K562 (cell line): ENCODE measurements at regions not wholly inside any gene's neighbourhood (a gene's known extent, or its start where the extent isn't known, plus 50 kb on each side); places are given as distances from the start of the nearest gene placed in this dataset.

Experiments
- ATAC-seq: fragments of 200-7000 bp; cut with Tn5 transposase; 3 replicates; pipeline ENCODE4 v1.9.1; 2020; ENCODE audit warnings: moderate library complexity
- BruUV-seq: library from RNA; stranded (reverse); fragments of 400-500 nt; replicated peaks from 2 replicates; lab custom pipeline; 2021; lab: Mats Ljungman, UMichigan
- CTCF ChIA-PET: fragments of 300-600 bp; formaldehyde crosslinking; extraction: SDS; loops from one replicate; lab custom pipeline; 2021; ENCODE audit warnings: low intra/inter-chr PET ratio; lab: Yijun Ruan, JAX
- POLR2A ChIA-PET: fragments of 300-600, 350-650 bp; sonication (Branson Sonifier 250); formaldehyde crosslinking; extraction: SDS; loops from one replicate; lab custom pipeline; 2021; ENCODE audit warnings: antibody characterized with exemption, inconsistent platforms; lab: Yijun Ruan, JAX
- DNase-seq, 4 experiments: peaks; one replicate each; pipeline versions ENCODE4 v3.0.0 to v3.0.0-alpha.2; 2011 to 2018; ENCODE audit warnings: low spot score in 3 of 4, mixed read lengths in 3 of 4; ENCODE audit errors: extremely low read depth in 1 of 4
- FAIRE-seq: peaks from 2 replicates; lab custom pipeline; 2011; peaks lifted over from hg19 to GRCh38; lab: Jason Lieb, UNC
- H2AFZ ChIP-seq: 2 replicates; pipeline ENCODE4 v1.6.0; 2011; ENCODE audit warnings: low read depth, low read length, control low read depth, inconsistent platforms
- H3K27ac ChIP-seq: fragments of 200-600 bp; 3 replicates; pipeline ENCODE4 v1.8.0; 2011; ENCODE audit warnings: low read depth, mild to moderate bottlenecking, control low read depth, inconsistent platforms, low read length, moderate library complexity, mixed read lengths; ENCODE audit errors: extremely low read depth
- H3K27me3 ChIP-seq, 2 experiments: fragments of 300-600 bp in 1 of 2; 2 replicates in 1 of 2; 3 replicates in 1 of 2; pipeline versions ENCODE4 v1.6.0 to v1.8.0; 2011; ENCODE audit warnings: inconsistent platforms in 2 of 2, low read length in 2 of 2, mild to moderate bottlenecking in 1 of 2, mixed read lengths in 1 of 2, moderate library complexity in 1 of 2; ENCODE audit not compliant: control insufficient read depth in 2 of 2, insufficient read depth in 2 of 2
- H3K36me3 ChIP-seq: fragments of 300-600 bp; 3 replicates; pipeline ENCODE4 v1.8.0; 2011; ENCODE audit warnings: mild to moderate bottlenecking, low read length, inconsistent platforms; ENCODE audit not compliant: control insufficient read depth, insufficient read depth
- H3K4me1 ChIP-seq, 2 experiments: fragments of 200-600 bp in 1 of 2; replicated peaks in 1 of 2; 2 replicates in 1 of 2; 3 replicates in 1 of 2; pipeline versions ENCODE4 v1.5.1 to v1.8.0; 2011; ENCODE audit warnings: inconsistent platforms in 2 of 2, low read length in 2 of 2, mild to moderate bottlenecking in 1 of 2, mixed read lengths in 1 of 2, moderate library complexity in 1 of 2; ENCODE audit not compliant: control insufficient read depth in 2 of 2, insufficient read depth in 2 of 2
- H3K4me2 ChIP-seq: 2 replicates; pipeline ENCODE4 v1.6.1; 2011; ENCODE audit warnings: low read length, control low read depth, inconsistent platforms, mixed read lengths; ENCODE audit not compliant: insufficient read depth
- H3K4me3 ChIP-seq: fragments of 200-600 bp; sonication (generic), shearing (Covaris generic); 2 replicates; pipeline ENCODE4 v1.5.1; 2016; ENCODE audit warnings: control low read depth, inconsistent platforms
- H3K79me2 ChIP-seq: fragments of 200-600 bp; 3 replicates; pipeline ENCODE4 v1.8.0; 2011; ENCODE audit warnings: low read length, inconsistent platforms; ENCODE audit not compliant: control insufficient read depth, insufficient read depth
- H3K9ac ChIP-seq, 2 experiments: 2 replicates each; pipeline versions ENCODE4 v1.6.0 to v1.6.1; 2011; ENCODE audit warnings: low read depth in 2 of 2, low read length in 2 of 2, control low read depth in 1 of 2, inconsistent platforms in 1 of 2, mild to moderate bottlenecking in 1 of 2, mixed read lengths in 1 of 2; ENCODE audit not compliant: insufficient read depth in 1 of 2
- H3K9me1 ChIP-seq: one replicate; pipeline ENCODE4 v1.6.0; 2011; ENCODE audit warnings: inconsistent platforms, mild to moderate bottlenecking, low read length, moderate library complexity; ENCODE audit not compliant: control insufficient read depth, insufficient read depth
- H3K9me3 ChIP-seq: replicated peaks from 2 replicates; pipeline ENCODE4 v1.5.1; 2011; ENCODE audit warnings: low read depth, low read length, inconsistent platforms; ENCODE audit not compliant: control insufficient read depth, insufficient read depth
- H4K20me1 ChIP-seq: replicated peaks from 2 replicates; pipeline ENCODE4 v1.6.1; 2011; ENCODE audit warnings: low read length, inconsistent platforms, mixed read lengths; ENCODE audit not compliant: control insufficient read depth, insufficient read depth
- CEBPG ChIP-seq, 3 experiments: fragments of 200-800 bp in 1 of 3; sonication (Bioruptor generic) in 1 of 3; sonication (generic) in 1 of 3; formaldehyde crosslinking in 1 of 3; IDR thresholded peaks in 2 of 3; conservative IDR thresholded peaks in 1 of 3; 2 replicates each; pipeline versions ENCODE4 v1.6.1 to v1.8.0; 2016 to 2022; ENCODE audit warnings: missing compliant biosample characterization in 2 of 3, missing genetic modification characterization in 2 of 3, mild to moderate bottlenecking in 1 of 3, missing genetic modification reagents in 1 of 3
- HDAC6 ChIP-seq: IDR thresholded peaks from 2 replicates; pipeline ENCODE4 v1.6.1; 2012; ENCODE audit warnings: low read depth, mild to moderate bottlenecking, control low read depth, inconsistent platforms, low read length, moderate library complexity
- SIN3B ChIP-seq: fragments of 450-650 bp; IDR thresholded peaks from 2 replicates; pipeline ENCODE4 v1.6.1; 2017; ENCODE audit warnings: low read depth, mild to moderate bottlenecking, moderate library complexity
- WGBS: fragments of 100-300 bp; shearing (Covaris generic); methylation state at CpG from one replicate; pipeline ENCODE4 v1.1.6; 2016; ENCODE audit warnings: low coverage, mixed read lengths; ENCODE audit not compliant: insufficient coverage; ENCODE audit errors: missing lambda C conversion rate; 5-methylcytosine and 5-hydroxymethylcytosine counted together
- in situ Hi-C: fragments of 300-500 bp; cut with MboI; formaldehyde crosslinking; loops from 4 replicates; pipeline ENCODE4 v1.15.0; 2018; ENCODE audit warnings: inconsistent platforms, mixed read lengths
- intact Hi-C: fragments of 100-400 bp; cut with micrococcal nuclease; formaldehyde crosslinking; loops from 2 replicates; pipeline ENCODE4 v1.14.2; 2022

DNA sequence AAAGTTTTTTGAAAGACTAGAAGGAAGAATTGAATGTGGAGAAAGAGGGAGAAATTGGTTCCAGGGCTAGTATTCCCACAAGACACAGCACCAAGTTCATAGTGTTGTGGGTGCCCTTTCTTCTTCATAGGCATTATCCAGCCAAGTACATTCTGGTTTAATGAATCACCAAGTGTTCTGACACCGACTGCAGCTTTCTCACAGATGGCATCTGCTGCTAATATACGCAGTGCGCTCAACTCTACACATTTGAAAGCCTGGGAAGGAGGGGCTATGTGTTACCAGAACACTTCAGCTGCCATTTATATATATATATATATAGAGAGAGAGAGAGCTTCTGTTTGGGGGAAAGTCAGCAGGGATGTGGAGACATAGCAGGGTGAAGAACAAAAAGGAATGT lies 1168.4 kb downstream of the GATA3 start (continued):
- no peak for TF ChIP-seq SIN3B

DNA sequence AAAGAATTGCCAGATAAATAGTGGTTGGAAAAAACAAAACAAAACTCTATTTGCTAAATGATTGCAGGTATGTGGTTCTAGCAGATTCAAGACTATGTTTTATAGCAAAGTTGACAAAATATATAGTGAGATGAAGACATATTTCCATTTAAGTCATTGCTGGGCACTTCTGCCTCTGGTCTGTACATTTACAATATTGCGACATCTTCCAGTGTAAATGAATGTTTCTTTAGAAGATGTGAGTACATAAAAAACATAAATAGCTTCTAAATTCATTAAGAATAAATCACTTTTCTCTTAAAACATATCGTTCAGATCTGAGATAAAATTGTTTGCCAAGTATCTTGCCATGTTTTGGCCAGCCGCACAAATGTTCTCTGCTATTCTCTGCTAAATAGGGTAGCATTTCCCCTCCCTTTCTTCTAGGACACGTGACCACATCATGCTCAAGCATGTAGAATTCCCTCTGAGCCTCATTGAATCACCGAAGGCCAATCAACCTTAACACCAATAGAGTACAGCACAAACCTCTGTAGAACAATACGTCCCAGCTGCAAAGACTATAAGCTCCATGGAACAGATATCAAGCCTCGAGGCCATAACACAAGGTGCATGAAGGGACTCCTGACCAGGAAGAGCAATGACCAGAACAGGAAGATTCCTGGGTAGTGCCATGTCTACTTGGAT lies 1173.3 kb downstream of the GATA3 start:
- no peak overlapping the region for H3K4me2 ChIP-seq
- no peaks in the 10 kb centered on the region for H3K9me3 ChIP-seq
- FAIRE-seq (no peak), ATAC-seq (no peak), DNase-seq (no peak)
- ChIA-PET CTCF (no interaction called here), POLR2A (no interaction called here)
- H3K36me3 ChIP-seq = no peaks in the 10 kb centered on the region
- H3K4me3 ChIP-seq = no peak overlapping the region
- no peak overlapping the region for H3K27ac ChIP-seq
- no peak overlapping the region for H3K9ac ChIP-seq
- intact Hi-C loops = no loop called here
- in situ Hi-C loops = no loop called here
- no peak for TF ChIP-seq HDAC6
- TF ChIP-seq CEBPG (CRISPR knock-in tag; IDR thresholded peaks at IDR 0.05) = no peak
- TF ChIP-seq CEBPG (tag; conservative IDR thresholded peaks at IDR 0.05 in 1 of 2, IDR thresholded peaks at IDR 0.05 in 1 of 2) = peak in 1 of 2 experiments; percentile 25; a peak in 1 of 4 replicates
- no peaks in the 10 kb centered on the region for H3K27me3 ChIP-seq
- H4K20me1 ChIP-seq = no peaks in the 10 kb centered on the region
- WGBS = 3% methylated on average over 7 of the region's 7 CpGs
- no peaks in the 10 kb centered on the region for H3K79me2 ChIP-seq
- no TSS peak for BruUV-seq
- no peak overlapping the region for H2AFZ ChIP-seq
- H3K4me1 ChIP-seq = no peaks in the 10 kb centered on the region
- H3K9me1 ChIP-seq = no peaks in the 10 kb centered on the region
